Activated naive CD4-positive, alpha-beta T cell treated with Interleukin-2 at 50 U/mL for 16 hours (primary cell): ENCODE measurements at regions not wholly inside any gene's neighbourhood (a gene's known extent, or its start where the extent isn't known, plus 50 kb on each side); places are given as distances from the start of the nearest gene placed in this dataset.
"Not testable (repeated sequence)": the region's sequence is repeated elsewhere in the genome, so short reads cannot be mapped to it uniquely, and the experiment has no call there.

Source experiments
- DNase-seq: peaks from one replicate; pipeline ENCODE4 v3.0.0-alpha.2; 2020

GRCh38 chr21:36247316-36248010, 72.5 kb upstream of the MORC3 start:
- DNase-seq = no peak

- no peak for DNase-seq
Observed at GRCh38 chr21:36249576-36250422, 70.2 kb upstream of the MORC3 start.

- no peak for DNase-seq
Observed at GRCh38 chr21:36250423-36251075, 69.4 kb upstream of the MORC3 start.

GRCh38 chr21:36254106-36254941, 65.7 kb upstream of the MORC3 start:
- no peak for DNase-seq

GRCh38 chr21:36255663-36256062, 64.3 kb upstream of the MORC3 start:
- DNase-seq = no peak

GRCh38 chr21:36257657-36258056, 62.3 kb upstream of the MORC3 start:
- no peak for DNase-seq

GRCh38 chr21:36260030-36260787, 59.8 kb upstream of the MORC3 start:
- peak; percentile 26 for DNase-seq

GRCh38 chr21:36260802-36261201, 59.2 kb upstream of the MORC3 start:
- DNase-seq = no peak

GRCh38 chr21:36261459-36261858, 58.5 kb upstream of the MORC3 start:
- DNase-seq = no peak

- no peak for DNase-seq
Observed at GRCh38 chr21:36263797-36264196, 56.2 kb upstream of the MORC3 start.

- no peak for DNase-seq
Observed at GRCh38 chr21:36265431-36265830, 54.6 kb upstream of the MORC3 start.

- DNase-seq = not testable (repeated sequence)
Observed at GRCh38 chr21:36267828-36268227, 52.2 kb upstream of the MORC3 start.

- DNase-seq = not testable (repeated sequence)
Observed at GRCh38 chr21:36268264-36268663, 51.7 kb upstream of the MORC3 start.
